Stomach smooth muscle (tissue), 2 donors: ENCODE measurements at regions not wholly inside any gene's neighbourhood (a gene's known extent, or its start where the extent isn't known, plus 50 kb on each side); places are given as distances from the start of the nearest gene placed in this dataset.
"Not testable (repeated sequence)": the region's sequence is repeated elsewhere in the genome, so short reads cannot be mapped to it uniquely, and the experiment has no call there.

ENCODE experiments used
- H3K27ac ChIP-seq: one replicate; pipeline ENCODE4 v1.7.0; 2013; ENCODE audit warnings: mild to moderate bottlenecking, low read length, inconsistent platforms
- H3K27me3 ChIP-seq, 2 donors: one replicate each; pipeline ENCODE4 v1.7.0; 2013; ENCODE audit warnings: low read length in 2 of 2; ENCODE audit not compliant: insufficient read depth in 2 of 2, control insufficient read depth in 1 of 2
- H3K36me3 ChIP-seq, 2 donors: one replicate each; pipeline ENCODE4 v1.7.0; 2013; ENCODE audit warnings: low read length in 2 of 2; ENCODE audit not compliant: control insufficient read depth in 2 of 2, insufficient read depth in 2 of 2
- H3K4me1 ChIP-seq: one replicate; pipeline ENCODE4 v1.7.0; 2013; ENCODE audit warnings: low read length; ENCODE audit not compliant: control insufficient read depth, insufficient read depth
- H3K4me3 ChIP-seq, 2 donors: one replicate each; pipeline ENCODE4 v1.7.0; 2013; ENCODE audit warnings: low read length in 2 of 2
- H3K9ac ChIP-seq, 2 donors: one replicate each; pipeline ENCODE4 v1.7.0; 2013; ENCODE audit warnings: low read length in 2 of 2, mild to moderate bottlenecking in 1 of 2
- H3K9me3 ChIP-seq, 2 donors: one replicate each; pipeline ENCODE4 v1.7.0; 2013; ENCODE audit warnings: low read length in 2 of 2; ENCODE audit not compliant: control insufficient read depth in 2 of 2
- donor health status: healthy.
- donor health status: Pancreatic carcinoma.

DNA sequence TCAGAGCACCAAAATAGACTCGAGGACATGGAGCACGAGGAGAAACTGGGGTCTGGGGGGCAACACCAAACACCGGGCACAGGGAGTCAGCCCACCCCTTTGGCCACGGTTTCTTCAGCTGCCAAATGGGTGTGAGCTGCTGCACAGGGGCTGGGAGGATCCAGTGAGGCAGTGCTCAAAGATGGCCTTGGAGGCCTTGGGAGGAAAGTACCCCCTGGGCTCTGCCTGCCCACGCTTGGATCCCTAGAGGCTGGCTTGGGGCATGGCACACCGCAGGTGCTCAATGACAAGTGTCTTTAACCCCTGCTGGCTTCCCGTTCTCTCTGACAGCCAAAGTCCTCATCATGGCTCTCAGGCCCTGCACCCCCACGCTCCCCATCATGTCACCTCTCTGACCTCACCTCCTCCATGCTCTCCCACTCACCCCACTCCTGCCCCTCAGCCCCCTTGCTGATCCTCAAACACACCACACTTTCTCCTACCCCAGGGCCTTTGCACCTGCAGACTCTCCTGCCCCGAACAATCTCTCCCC lies 190.3 kb downstream of the ANKRD60 start:
- H3K36me3 ChIP-seq = no peaks in the 10 kb centered on the region
- H3K4me1 ChIP-seq = no peaks in the 10 kb centered on the region
- H3K9ac ChIP-seq = no peak overlapping the region
- H3K4me3 ChIP-seq = no peak overlapping the region
- H3K9me3 ChIP-seq = no peaks in the 10 kb centered on the region
- H3K27me3 ChIP-seq = no peaks in the 10 kb centered on the region
- H3K27ac ChIP-seq = no peak overlapping the region

DNA sequence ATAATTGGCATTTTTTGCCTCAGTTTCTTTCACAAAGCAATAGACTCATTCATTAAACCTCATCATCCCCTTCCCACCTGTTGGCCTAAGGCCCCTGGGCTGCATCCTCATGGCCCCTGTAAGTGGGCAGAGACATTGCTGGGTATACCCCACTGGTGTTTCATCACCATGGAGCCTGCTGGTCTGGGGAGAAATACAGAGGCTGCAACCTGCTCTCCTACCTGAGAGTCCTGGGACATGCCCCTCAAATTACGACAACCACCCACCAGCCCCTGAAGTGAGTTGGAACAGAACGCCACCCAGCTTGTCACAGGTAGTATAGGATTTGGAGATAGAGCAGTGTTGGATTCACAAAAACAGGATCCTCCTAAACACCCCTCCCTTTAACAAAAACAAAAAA lies 190.8 kb downstream of the ANKRD60 start:
- no peaks in the 10 kb centered on the region for H3K9me3 ChIP-seq
- H3K27me3 ChIP-seq = no peaks in the 10 kb centered on the region
- no peak overlapping the region for H3K9ac ChIP-seq
- no peak overlapping the region for H3K27ac ChIP-seq
- H3K4me3 ChIP-seq = no peak overlapping the region
- H3K36me3 ChIP-seq = no peaks in the 10 kb centered on the region
- no peaks in the 10 kb centered on the region for H3K4me1 ChIP-seq

DNA sequence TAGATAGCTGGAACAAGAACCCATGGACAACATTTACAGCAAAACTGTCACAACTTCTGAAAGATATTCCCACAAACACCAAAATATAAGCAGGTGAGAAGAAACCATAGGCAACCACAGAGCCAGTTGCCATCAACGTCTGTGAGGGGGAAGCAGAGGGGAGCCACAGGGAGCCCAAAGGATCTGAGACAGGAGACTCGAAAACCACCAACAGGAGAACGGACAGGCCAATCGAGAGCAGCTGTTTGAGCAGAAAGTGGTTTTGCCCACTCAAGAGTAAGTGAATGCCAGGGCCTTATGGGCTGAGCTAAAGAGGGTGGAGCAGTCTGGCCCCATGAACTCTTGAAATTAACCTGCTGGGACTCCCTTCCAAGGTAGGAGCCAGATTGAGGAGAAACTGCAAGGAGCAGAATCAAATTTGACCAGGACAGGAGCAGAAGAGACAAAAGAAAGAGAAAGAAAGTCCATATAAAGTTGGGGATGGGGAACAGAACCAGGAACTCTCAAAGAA lies 195.4 kb downstream of the ANKRD60 start:
- no peak overlapping the region for H3K27ac ChIP-seq
- H3K27me3 ChIP-seq = peaks cover 0 to 2% of the 10 kb centered on the region in 2 donors
- no peaks in the 10 kb centered on the region for H3K9me3 ChIP-seq

DNA sequence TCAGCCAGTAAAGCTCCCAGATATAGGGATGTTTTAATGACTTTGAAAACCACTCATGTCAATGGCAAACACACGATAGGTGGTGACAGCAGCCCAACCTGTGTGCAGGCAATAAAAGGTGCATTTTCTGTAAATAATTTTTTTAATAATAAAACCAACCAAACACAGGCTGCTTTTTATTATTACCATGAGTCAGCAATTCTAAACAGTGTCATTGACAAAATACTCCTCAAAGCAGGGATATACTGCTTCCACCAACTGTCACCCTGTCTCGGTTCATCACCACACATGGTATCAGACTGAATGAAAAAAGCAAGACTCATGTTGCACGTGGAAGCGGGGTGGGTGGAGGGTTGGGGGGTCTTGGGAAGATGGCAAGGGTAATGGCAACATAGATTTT lies 195.9 kb downstream of the ANKRD60 start:
- H3K4me1 ChIP-seq = no peaks in the 10 kb centered on the region
- H3K36me3 ChIP-seq = no peaks in the 10 kb centered on the region
- H3K9ac ChIP-seq = no peak overlapping the region
- H3K4me3 ChIP-seq = no peak overlapping the region
- no peak overlapping the region for H3K27ac ChIP-seq
- H3K27me3 ChIP-seq = peaks cover 0 to 2% of the 10 kb centered on the region in 2 donors
- no peaks in the 10 kb centered on the region for H3K9me3 ChIP-seq

More for the DNA sequence above, 195.4 kb downstream of the ANKRD60 start:
- H3K4me3 ChIP-seq = no peak overlapping the region
- H3K9ac ChIP-seq = no peak overlapping the region
- H3K4me1 ChIP-seq = no peaks in the 10 kb centered on the region
- no peaks in the 10 kb centered on the region for H3K36me3 ChIP-seq

DNA sequence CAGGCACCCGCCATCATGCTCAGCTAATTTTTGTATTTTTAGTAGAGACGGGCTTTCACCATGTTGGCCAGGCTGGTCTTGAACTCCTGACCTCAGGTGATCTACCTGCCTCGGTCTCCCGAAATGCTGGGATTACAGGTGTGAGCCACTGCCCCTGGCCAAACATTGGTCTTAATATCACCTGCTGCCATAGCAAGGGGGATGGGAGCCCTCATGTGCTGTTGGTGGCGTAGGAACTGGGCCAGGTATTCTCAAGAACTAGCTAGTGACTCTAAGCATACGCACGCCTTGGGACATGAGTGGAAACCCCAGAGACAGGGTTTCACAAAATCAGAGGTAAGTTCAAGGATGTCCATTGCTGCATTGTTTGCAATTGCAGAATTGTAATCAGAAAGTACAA lies 197.1 kb downstream of the ANKRD60 start:
- H3K4me3 ChIP-seq, H3K27me3 ChIP-seq, H3K36me3 ChIP-seq, H3K9me3 ChIP-seq, H3K9ac ChIP-seq, H3K4me1 ChIP-seq, H3K27ac ChIP-seq: not testable (repeated sequence)

DNA sequence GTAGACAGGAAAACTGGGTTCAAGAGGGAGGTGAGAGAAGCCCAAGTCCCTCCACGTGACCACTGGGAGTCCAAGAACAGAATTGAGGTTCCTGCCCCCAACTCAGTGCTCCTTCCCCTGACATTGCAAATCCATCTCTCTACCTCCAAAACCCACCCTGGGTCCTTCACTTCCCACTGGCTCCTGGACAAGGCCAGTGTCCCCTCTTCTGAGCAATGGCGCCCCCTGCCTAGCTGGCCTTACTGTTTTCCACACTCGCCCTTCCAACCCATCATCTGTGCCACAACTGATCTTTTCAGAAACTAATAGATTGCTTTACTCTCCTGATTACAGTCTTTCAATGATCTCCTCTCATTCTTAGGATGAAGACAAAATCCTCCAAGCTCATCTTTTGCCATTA lies 200.3 kb downstream of the ANKRD60 start:
- no peaks in the 10 kb centered on the region for H3K9me3 ChIP-seq
- H3K4me1 ChIP-seq = no peaks in the 10 kb centered on the region
- H3K36me3 ChIP-seq = no peaks in the 10 kb centered on the region
- no peak overlapping the region for H3K27ac ChIP-seq
- H3K4me3 ChIP-seq = no peak overlapping the region
- peaks cover 0 to 2% of the 10 kb centered on the region in 2 donors for H3K27me3 ChIP-seq
- no peak overlapping the region for H3K9ac ChIP-seq

DNA sequence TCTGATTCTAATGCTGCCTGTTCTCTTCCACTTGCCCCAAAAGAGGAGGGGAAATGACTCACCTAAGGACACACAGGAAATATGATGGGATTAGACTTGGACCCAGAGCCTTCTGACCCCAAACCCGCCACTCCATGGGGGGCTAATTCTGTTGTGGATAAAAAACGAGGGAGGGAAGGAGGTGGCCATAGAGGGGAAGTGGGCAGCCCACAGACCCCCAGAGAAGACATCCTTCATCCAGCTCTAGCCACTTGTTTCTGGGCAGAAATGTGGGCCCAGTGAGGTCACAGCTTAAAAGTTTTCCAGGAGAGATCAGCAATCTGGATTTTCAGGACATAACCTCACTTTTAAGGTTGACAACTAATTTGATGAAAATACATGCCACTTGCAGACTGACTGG lies 202.1 kb downstream of the ANKRD60 start:
- no peak overlapping the region for H3K9ac ChIP-seq
- H3K4me1 ChIP-seq = no peaks in the 10 kb centered on the region
- H3K27ac ChIP-seq = no peak overlapping the region
- peaks cover 0 to 2% of the 10 kb centered on the region in 2 donors for H3K27me3 ChIP-seq
- no peaks in the 10 kb centered on the region for H3K9me3 ChIP-seq
- no peaks in the 10 kb centered on the region for H3K36me3 ChIP-seq
- no peak overlapping the region for H3K4me3 ChIP-seq

DNA sequence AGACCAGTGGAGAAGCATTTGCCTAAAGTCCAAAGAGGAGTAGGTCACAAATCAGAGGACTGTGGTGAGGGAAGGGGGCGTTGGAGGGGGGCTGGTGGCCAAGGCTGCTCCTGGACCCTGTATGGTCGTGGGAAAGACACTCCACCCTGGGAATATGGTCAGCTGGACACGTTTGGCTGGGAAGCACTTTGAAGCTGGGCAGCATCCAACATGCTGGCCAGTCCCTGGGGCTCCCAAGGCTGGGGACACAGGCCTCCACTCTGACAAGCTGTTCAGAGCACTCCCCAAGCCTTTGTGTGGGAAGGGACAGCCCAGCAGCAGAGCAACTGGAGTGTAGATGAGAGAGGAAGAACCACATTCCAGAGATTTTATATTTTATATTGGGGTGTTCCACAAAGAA lies 203.2 kb downstream of the ANKRD60 start:
- no peaks in the 10 kb centered on the region for H3K9me3 ChIP-seq
- H3K4me3 ChIP-seq = no peak overlapping the region
- no peaks in the 10 kb centered on the region for H3K4me1 ChIP-seq
- no peak overlapping the region for H3K9ac ChIP-seq
- H3K27ac ChIP-seq = no peak overlapping the region
- peaks cover 0 to 2% of the 10 kb centered on the region in 2 donors for H3K27me3 ChIP-seq
- no peaks in the 10 kb centered on the region for H3K36me3 ChIP-seq

DNA sequence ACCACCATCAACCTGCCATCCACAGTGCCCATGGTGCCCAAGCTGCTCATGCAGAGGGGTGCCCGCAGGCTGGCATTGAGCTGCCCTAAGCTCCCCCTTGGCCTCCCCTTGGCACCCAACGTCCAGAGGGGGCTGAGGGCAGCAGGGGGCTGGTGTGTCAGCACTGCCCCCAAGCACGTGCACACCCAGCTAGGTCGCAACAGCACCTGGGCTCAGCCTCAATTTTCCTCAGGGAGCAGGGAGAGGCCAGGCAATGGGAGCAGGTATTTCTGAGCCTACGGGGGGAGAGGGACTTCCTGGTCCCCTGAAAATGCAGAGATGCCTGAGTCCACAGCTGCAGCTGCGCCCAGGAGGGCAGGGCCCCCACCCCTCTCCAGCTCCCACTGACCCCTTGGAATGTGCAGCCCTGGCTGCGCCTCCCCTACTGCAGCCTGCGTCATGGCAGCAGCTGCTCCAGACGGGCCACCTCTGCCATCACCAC lies 204.2 kb downstream of the ANKRD60 start:
- no peaks in the 10 kb centered on the region for H3K36me3 ChIP-seq
- no peak overlapping the region for H3K4me3 ChIP-seq
- peaks cover 0 to 2% of the 10 kb centered on the region in 2 donors for H3K27me3 ChIP-seq
- no peaks in the 10 kb centered on the region for H3K9me3 ChIP-seq
- no peak overlapping the region for H3K9ac ChIP-seq
- H3K27ac ChIP-seq = no peak overlapping the region
- peaks cover 4% of the 10 kb centered on the region for H3K4me1 ChIP-seq

DNA sequence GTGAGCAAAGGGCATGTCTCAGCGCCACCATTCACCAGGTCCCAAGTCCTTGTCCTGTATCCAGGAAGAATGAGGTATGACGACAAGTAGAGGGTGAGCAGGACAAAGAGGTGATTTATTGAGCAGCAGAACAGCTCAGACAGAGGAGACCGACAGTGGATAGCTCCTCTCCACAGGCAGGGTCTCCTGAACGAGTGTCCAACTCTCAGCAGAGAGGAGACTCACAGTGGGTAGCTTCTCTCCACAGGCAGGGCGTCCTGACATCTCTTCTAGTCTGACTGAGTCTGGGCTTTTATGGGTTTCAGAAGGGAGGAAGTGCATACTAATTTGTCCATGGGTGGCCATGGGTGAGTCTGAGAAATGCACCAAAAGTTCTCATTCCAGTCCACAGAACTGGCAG lies 204.7 kb downstream of the ANKRD60 start:
- Histone ChIP-seq H3K9me3 (no peaks in the 10 kb centered on the region), H3K4me1 (peaks cover 5% of the 10 kb centered on the region), H3K9ac (no peak overlapping the region), H3K27me3 (peaks cover 0 to 2% of the 10 kb centered on the region in 2 donors), H3K27ac (no peak overlapping the region), H3K36me3 (no peaks in the 10 kb centered on the region), H3K4me3 (no peak overlapping the region)

DNA sequence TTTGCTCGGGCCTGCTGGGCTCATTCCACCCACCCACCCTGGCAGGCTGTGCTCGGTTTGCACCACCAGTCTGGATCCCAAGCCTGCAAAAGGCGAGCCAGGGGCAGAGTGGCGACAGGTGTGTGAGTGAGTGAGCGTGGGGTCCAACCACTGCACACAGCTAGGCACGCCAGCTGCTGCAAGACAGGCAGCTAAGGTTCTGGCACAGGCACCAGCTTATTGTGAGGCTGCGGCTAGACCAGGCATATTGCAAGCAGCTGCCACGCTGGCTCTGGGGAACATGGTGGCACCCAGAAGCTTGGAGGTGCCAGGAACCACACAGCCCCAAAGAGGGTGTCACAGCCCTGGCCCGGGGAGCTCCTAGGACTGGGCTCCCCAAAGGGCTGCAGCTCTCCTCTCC lies 205.1 kb downstream of the ANKRD60 start:
- Histone ChIP-seq H3K27me3 (no peaks in the 10 kb centered on the region), H3K36me3 (no peaks in the 10 kb centered on the region), H3K9me3 (no peaks in the 10 kb centered on the region), H3K4me1 (peaks cover 8% of the 10 kb centered on the region), H3K4me3 (no peak overlapping the region), H3K9ac (no peak overlapping the region), H3K27ac (no peak overlapping the region)
